Activated CD4-positive, alpha-beta T cell treated with anti-CD3 and anti-CD28 coated beads, Interleukin-2, amount 10 ng/mL, durations not matched to agents 24 days and 14 days (primary cell): ENCODE measurements at regions not wholly inside any gene's neighbourhood (a gene's known extent, or its start where the extent isn't known, plus 50 kb on each side); places are given as distances from the start of the nearest gene placed in this dataset.

Experiments used
- DNase-seq: peaks from one replicate; pipeline ENCODE4 v3.0.0; 2022
- H3K27ac Mint-ChIP-seq: one replicate; pipeline ENCODE4 v1.8.0; 2022; ENCODE audit warnings: mild to moderate bottlenecking, mixed read lengths
- H3K27me3 Mint-ChIP-seq: one replicate; pipeline ENCODE4 v1.8.0; 2022; ENCODE audit warnings: mixed read lengths
- H3K36me3 Mint-ChIP-seq: one replicate; pipeline ENCODE4 v1.8.0; 2022; ENCODE audit warnings: low read depth, mild to moderate bottlenecking, mixed read lengths
- H3K4me1 Mint-ChIP-seq: one replicate; pipeline ENCODE4 v1.8.0; 2021; ENCODE audit warnings: mixed read lengths
- H3K4me3 Mint-ChIP-seq: one replicate; pipeline ENCODE4 v1.8.0; 2022; ENCODE audit warnings: mild to moderate bottlenecking, moderate library complexity, mixed read lengths
- H3K9me3 Mint-ChIP-seq: one replicate; pipeline ENCODE4 v1.8.0; 2021; ENCODE audit warnings: mixed read lengths
- intact Hi-C: fragments of 100-400 bp; cut with micrococcal nuclease; formaldehyde crosslinking; loops from one replicate; pipeline ENCODE4 v1.15.1; 2023

- Mint-ChIP-seq H3K9me3 (peaks cover 2% of the 10 kb centered on the region), H3K36me3 (no peaks in the 10 kb centered on the region), H3K4me3 (no peak overlapping the region), H3K27me3 (peaks cover under 1% of the 10 kb centered on the region), H3K4me1 (no peaks in the 10 kb centered on the region), H3K27ac (no peak overlapping the region)
- intact Hi-C loops: no loop called here
- DNase-seq: no peak
These were observed 115.4 kb downstream of the ZNF608 start for GRCh38 chr5:124630767-124631704.

DNA sequence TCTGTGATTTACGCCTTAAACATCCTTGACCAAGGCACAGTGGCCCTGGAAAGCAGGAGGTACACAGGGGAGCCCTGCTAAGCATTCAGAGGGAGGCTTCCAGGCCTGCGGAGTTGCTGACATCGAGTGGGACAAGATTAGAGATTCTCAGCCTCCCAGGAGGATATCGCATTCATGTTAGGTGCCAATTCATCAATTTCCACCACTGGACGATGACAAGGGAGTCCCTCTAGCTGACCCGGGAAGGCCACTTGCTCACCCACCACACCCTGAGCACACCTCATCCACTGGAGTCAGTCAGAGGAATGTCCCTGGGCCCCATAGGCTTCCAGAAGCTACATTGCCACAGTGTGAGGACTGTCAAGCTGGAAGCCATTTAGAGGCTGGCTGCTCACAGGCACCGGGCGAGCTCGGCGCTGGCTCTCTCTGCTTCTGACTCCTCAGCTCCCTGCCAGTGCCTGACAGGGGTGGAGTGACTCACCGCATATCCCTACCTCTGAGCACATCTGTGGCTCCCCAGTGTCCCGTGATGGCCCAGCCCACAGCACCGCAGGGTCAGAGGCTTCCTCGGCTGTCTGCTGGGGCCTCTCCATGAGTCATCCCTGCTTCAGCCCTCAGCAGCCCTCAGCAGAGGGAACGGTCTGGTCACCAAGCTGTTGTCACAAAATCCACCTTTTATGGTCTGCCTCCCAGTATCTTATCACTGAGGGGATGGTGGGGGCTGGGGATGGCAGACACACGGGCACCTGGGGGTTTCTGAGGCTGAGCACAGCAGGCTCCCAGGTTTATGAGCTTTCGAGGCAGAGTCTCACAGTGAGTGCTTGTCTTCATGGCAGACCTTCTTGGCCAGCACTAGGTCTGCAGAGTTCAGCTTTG, 117.5 kb downstream of the ZNF608 start:
- Mint-ChIP-seq H3K36me3 (no peaks in the 10 kb centered on the region), H3K4me3 (no peak overlapping the region), H3K9me3 (peaks cover 3% of the 10 kb centered on the region), H3K27ac (no peak overlapping the region), H3K27me3 (no peaks in the 10 kb centered on the region), H3K4me1 (no peaks in the 10 kb centered on the region)
- intact Hi-C loops: no loop called here
- DNase-seq: no peak

GRCh38 chr5:124627815-124628595, 118.4 kb downstream of the ZNF608 start:
- peaks cover 3% of the 10 kb centered on the region for H3K9me3 Mint-ChIP-seq
- H3K36me3 Mint-ChIP-seq: no peaks in the 10 kb centered on the region
- no peak overlapping the region for H3K27ac Mint-ChIP-seq
- no peak for DNase-seq
- H3K4me1 Mint-ChIP-seq: no peaks in the 10 kb centered on the region
- intact Hi-C loops: no loop called here
- no peaks in the 10 kb centered on the region for H3K27me3 Mint-ChIP-seq
- no peak overlapping the region for H3K4me3 Mint-ChIP-seq

DNA sequence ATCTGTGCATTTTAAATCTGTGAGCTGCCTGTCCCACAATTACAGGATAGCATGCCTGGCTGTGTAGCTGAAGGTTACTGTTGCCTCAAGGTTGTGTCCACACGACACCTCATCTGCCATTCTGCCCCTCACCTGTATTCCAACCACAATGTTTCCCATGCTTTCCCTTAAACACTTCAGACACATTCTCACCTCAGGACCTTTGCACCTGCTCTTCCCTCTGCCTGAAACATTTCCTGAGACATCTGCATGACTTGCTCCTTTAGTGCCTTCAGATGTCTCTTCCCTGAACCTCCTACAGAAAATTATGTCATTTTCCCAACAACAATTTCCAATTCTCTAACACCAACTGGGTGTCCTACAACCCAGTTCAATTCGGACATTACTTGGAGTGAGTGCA, 120.4 kb downstream of the ZNF608 start:
- H3K9me3 Mint-ChIP-seq: peaks cover 3% of the 10 kb centered on the region

DNA sequence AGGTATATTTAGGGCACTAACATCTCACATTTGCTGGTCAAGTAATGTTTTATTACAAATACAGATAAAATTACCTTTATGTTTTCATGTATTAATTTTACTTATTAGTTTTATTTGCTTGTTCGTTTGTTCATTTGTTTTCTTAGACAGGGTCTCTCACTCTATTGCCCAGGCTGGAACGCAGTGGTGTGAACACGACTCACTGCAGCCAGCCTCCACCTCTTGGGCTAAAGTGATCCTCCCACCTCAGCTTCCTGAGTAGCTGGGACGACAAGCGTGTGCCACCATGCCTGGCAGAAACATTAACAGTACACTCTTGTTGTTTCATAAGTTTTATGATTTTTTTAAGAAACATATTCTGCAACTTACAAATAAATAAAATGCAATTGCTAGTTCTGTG, 123.2 kb downstream of the ZNF608 start:
- no peaks in the 10 kb centered on the region for H3K27me3 Mint-ChIP-seq
- DNase-seq: no peak
- H3K36me3 Mint-ChIP-seq: no peaks in the 10 kb centered on the region
- H3K9me3 Mint-ChIP-seq: peaks cover 3% of the 10 kb centered on the region
- H3K4me1 Mint-ChIP-seq: no peaks in the 10 kb centered on the region
- H3K4me3 Mint-ChIP-seq: no peak overlapping the region
- intact Hi-C loops: no loop called here
- H3K27ac Mint-ChIP-seq: no peak overlapping the region

More for the DNA sequence above, 120.4 kb downstream of the ZNF608 start:
- H3K4me3 Mint-ChIP-seq: no peak overlapping the region
- DNase-seq: no peak
- H3K27me3 Mint-ChIP-seq: no peaks in the 10 kb centered on the region
- H3K4me1 Mint-ChIP-seq: no peaks in the 10 kb centered on the region
- intact Hi-C loops: no loop called here
- no peak overlapping the region for H3K27ac Mint-ChIP-seq
- no peaks in the 10 kb centered on the region for H3K36me3 Mint-ChIP-seq

- intact Hi-C loops: no loop called here
- H3K27me3 Mint-ChIP-seq: no peaks in the 10 kb centered on the region
- peaks cover 3% of the 10 kb centered on the region for H3K9me3 Mint-ChIP-seq
- no peak for DNase-seq
- no peak overlapping the region for H3K27ac Mint-ChIP-seq
- H3K4me1 Mint-ChIP-seq: no peaks in the 10 kb centered on the region
- no peaks in the 10 kb centered on the region for H3K36me3 Mint-ChIP-seq
- H3K4me3 Mint-ChIP-seq: no peak overlapping the region
These were observed 123.6 kb downstream of the ZNF608 start for GRCh38 chr5:124622851-124623250.

DNA sequence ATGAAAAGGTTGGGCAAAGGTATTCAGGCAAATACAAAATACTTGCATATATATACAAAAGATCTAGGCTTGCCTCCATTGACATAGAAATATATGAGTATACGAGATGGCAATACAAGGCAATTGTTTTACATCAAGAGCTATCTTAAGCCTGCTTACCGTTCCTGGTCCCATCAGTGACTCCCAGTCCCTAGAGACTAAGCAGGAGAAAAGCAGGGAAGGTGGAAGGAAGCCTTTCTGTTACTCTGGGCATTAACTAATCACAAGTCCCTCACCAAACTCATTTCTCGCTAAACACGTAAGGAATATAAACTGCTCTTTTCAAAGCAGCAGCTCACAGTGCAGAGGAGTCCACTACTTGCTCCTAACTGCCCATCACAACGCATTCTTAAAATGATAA, 125.2 kb downstream of the ZNF608 start:
- Mint-ChIP-seq H3K4me3 (no peak overlapping the region), H3K36me3 (no peaks in the 10 kb centered on the region), H3K27me3 (no peaks in the 10 kb centered on the region), H3K27ac (no peak overlapping the region), H3K4me1 (no peaks in the 10 kb centered on the region), H3K9me3 (peaks cover 3% of the 10 kb centered on the region)
- intact Hi-C loops: no loop called here
- no peak for DNase-seq

- no peaks in the 10 kb centered on the region for H3K36me3 Mint-ChIP-seq
- no peak for DNase-seq
- H3K9me3 Mint-ChIP-seq: no peaks in the 10 kb centered on the region
- intact Hi-C loops: no loop called here
- H3K27ac Mint-ChIP-seq: no peak overlapping the region
- no peaks in the 10 kb centered on the region for H3K27me3 Mint-ChIP-seq
- no peak overlapping the region for H3K4me3 Mint-ChIP-seq
- H3K4me1 Mint-ChIP-seq: no peaks in the 10 kb centered on the region
These were observed 125.7 kb downstream of the ZNF608 start for GRCh38 chr5:124620743-124621142.

GRCh38 chr5:124619121-124619520, 127.3 kb downstream of the ZNF608 start:
- Mint-ChIP-seq H3K4me1 (no peaks in the 10 kb centered on the region), H3K36me3 (no peaks in the 10 kb centered on the region), H3K9me3 (no peaks in the 10 kb centered on the region), H3K4me3 (no peak overlapping the region), H3K27me3 (no peaks in the 10 kb centered on the region), H3K27ac (no peak overlapping the region)
- no peak for DNase-seq
- intact Hi-C loops: no loop called here

- Mint-ChIP-seq H3K27ac (no peak overlapping the region), H3K4me3 (no peak overlapping the region), H3K27me3 (no peaks in the 10 kb centered on the region), H3K9me3 (no peaks in the 10 kb centered on the region), H3K36me3 (no peaks in the 10 kb centered on the region), H3K4me1 (no peaks in the 10 kb centered on the region)
- intact Hi-C loops: no loop called here
- no peak for DNase-seq
These were observed 128.7 kb downstream of the ZNF608 start for GRCh38 chr5:124617787-124618186.

DNA sequence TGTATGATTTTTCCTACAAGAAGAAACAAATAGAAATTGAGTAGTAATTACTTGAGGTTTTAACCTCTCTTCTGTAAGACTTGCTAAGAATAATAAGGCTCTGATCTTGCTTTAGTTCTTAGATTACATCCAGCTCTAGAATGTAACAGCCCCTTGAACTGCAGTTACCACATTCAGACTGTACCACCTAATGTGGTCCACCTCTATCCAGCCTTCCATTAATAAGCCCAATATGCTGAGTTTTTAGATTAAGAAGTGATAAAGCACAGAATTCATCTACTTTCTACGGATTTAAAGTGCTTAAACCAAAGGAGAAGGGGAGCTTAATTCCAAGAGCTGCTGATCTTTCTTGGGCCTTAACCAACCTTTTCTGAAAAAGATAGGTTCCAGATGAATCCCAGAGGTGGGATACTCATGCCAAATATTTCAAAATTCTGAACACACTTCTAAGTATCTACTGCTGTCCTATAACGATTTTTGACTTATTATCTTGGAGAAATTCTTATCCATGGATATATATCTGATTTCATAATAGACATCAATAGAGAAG, 131.5 kb downstream of the ZNF608 start:
- H3K4me3 Mint-ChIP-seq: no peak overlapping the region
- no peak for DNase-seq
- no peaks in the 10 kb centered on the region for H3K4me1 Mint-ChIP-seq
- H3K9me3 Mint-ChIP-seq: no peaks in the 10 kb centered on the region
- H3K36me3 Mint-ChIP-seq: no peaks in the 10 kb centered on the region
- no peaks in the 10 kb centered on the region for H3K27me3 Mint-ChIP-seq
- H3K27ac Mint-ChIP-seq: no peak overlapping the region
- intact Hi-C loops: no loop called here

DNA sequence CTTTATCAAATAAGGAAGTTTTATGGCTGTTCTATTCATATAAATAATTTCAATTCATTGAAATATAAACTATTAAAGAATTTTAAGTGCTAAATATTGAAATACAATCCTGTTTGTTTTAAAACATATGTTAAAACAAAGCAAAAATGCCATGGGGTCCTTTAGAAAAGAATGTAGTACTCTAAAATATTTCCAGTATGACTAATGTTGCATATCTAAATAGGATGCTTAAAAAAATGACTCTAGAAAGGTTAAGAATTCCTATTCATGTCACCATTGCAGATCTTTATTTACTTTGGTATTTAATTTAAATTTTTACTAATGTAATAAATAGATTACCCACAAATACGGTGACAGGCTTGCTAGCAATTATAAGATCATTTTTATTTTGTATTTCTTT, 132.3 kb downstream of the ZNF608 start:
- H3K36me3 Mint-ChIP-seq: no peaks in the 10 kb centered on the region
- no peak overlapping the region for H3K27ac Mint-ChIP-seq
- H3K4me3 Mint-ChIP-seq: no peak overlapping the region
- intact Hi-C loops: no loop called here
- no peaks in the 10 kb centered on the region for H3K9me3 Mint-ChIP-seq
- no peaks in the 10 kb centered on the region for H3K4me1 Mint-ChIP-seq
- no peak for DNase-seq
- no peaks in the 10 kb centered on the region for H3K27me3 Mint-ChIP-seq

- intact Hi-C loops: no loop called here
- H3K9me3 Mint-ChIP-seq: peaks cover 2% of the 10 kb centered on the region
- no peak overlapping the region for H3K27ac Mint-ChIP-seq
- no peaks in the 10 kb centered on the region for H3K36me3 Mint-ChIP-seq
- H3K27me3 Mint-ChIP-seq: peaks cover under 1% of the 10 kb centered on the region
- no peak overlapping the region for H3K4me3 Mint-ChIP-seq
- no peaks in the 10 kb centered on the region for H3K4me1 Mint-ChIP-seq
- no peak for DNase-seq
These were observed 133.0 kb downstream of the ZNF608 start for GRCh38 chr5:124613273-124613953.
